GM19328 (cell line): ENCODE measurements at regions not wholly inside any gene's neighbourhood (a gene's known extent, or its start where the extent isn't known, plus 50 kb on each side); places are given as distances from the start of the nearest gene placed in this dataset.
A peak's percentile ranks its signal among the peaks of the same experiment; 100 is the strongest.

ENCODE experiments used
- ATAC-seq: cut with Tn5 transposase; IDR thresholded peaks from one replicate; pipeline ENCODE4 v1.9.1; 2021; ENCODE audit warnings: mild to moderate bottlenecking, moderate library complexity; ENCODE audit not compliant: unreplicated experiment

GRCh38 chr2:236489895-236490404 lies 79.7 kb upstream of the ACKR3 start:
- no peak for ATAC-seq

GRCh38 chr2:236496340-236496739 lies 73.3 kb upstream of the ACKR3 start:
- no peak for ATAC-seq

- no peak for ATAC-seq
Observed at GRCh38 chr2:236498369-236498768, 71.3 kb upstream of the ACKR3 start.

- ATAC-seq = no peak
Observed at GRCh38 chr2:236499691-236500578, 69.7 kb upstream of the ACKR3 start.

GRCh38 chr2:236501026-236501425 lies 68.6 kb upstream of the ACKR3 start:
- ATAC-seq = no peak

- no peak for ATAC-seq
Observed at GRCh38 chr2:236501531-236501930, 68.1 kb upstream of the ACKR3 start.

GRCh38 chr2:236503100-236503499 lies 66.5 kb upstream of the ACKR3 start:
- no peak for ATAC-seq

- ATAC-seq = no peak
Observed at GRCh38 chr2:236503583-236503982, 66.0 kb upstream of the ACKR3 start.

GRCh38 chr2:236505041-236505440 lies 64.6 kb upstream of the ACKR3 start:
- ATAC-seq = no peak

- ATAC-seq = no peak
Observed at GRCh38 chr2:236505648-236506047, 64.0 kb upstream of the ACKR3 start.

GRCh38 chr2:236507393-236508085 lies 62.1 kb upstream of the ACKR3 start:
- no peak for ATAC-seq

GRCh38 chr2:236508466-236508865 lies 61.2 kb upstream of the ACKR3 start:
- no peak for ATAC-seq

- no peak for ATAC-seq
Observed at GRCh38 chr2:236510034-236510433, 59.6 kb upstream of the ACKR3 start.

GRCh38 chr2:236511266-236511665 lies 58.4 kb upstream of the ACKR3 start:
- no peak for ATAC-seq

GRCh38 chr2:236512267-236512666 lies 57.4 kb upstream of the ACKR3 start:
- ATAC-seq = no peak

- peak; percentile 76 for ATAC-seq
Observed at GRCh38 chr2:236512902-236513435, 56.7 kb upstream of the ACKR3 start.

GRCh38 chr2:236513956-236514355 lies 55.7 kb upstream of the ACKR3 start:
- no peak for ATAC-seq

GRCh38 chr2:236516708-236517107 lies 52.9 kb upstream of the ACKR3 start:
- ATAC-seq = no peak

GRCh38 chr2:236517251-236518031 lies 52.2 kb upstream of the ACKR3 start:
- ATAC-seq = no peak
